ENCODE measurements at regions not wholly inside any gene's neighbourhood (a gene's known extent, or its start where the extent isn't known, plus 50 kb on each side); places are given as distances from the start of the nearest gene placed in this dataset.
A peak's percentile ranks its signal among the peaks of the same experiment; 100 is the strongest.

DNA sequence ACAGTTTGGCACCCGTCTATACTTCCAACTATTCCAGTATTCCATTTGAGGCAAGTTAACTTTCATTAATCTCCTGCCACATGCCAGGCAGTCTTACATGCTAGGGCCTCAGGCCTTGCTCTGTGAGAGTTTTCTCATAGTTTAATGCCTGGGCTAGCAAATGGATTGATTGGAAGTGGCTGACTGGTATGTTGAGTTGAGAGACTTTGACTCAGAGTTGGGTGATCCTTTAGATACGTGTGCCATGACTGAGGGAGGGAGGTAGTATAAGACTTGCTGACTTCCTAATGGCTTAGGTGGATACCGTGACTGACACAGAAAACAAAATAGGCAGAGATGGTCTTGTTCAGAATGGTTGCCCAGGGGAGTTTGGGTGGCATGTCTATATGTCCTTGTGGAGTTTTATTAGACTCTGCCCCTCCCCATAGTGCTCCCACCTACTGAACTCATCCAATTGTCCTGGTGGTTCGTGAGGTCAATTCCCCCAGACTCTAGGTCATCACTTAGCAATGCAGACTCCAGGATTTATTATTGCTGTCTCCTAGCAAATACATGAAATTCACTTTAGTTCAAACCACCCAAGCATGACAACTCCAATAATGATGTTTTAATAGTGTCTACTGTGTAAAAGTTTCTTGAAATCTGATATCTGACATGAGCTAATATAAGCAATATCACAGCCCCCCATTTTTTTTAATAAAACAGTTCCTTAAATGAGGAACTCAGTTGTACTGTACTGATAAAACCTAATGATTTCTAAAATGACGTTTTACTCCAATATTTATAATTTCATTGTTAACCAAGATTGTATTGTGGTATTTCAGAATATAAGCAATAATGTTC, 413.9 kb upstream of the MDFIC2 start:
- TF ChIP-seq, protein P1, sequence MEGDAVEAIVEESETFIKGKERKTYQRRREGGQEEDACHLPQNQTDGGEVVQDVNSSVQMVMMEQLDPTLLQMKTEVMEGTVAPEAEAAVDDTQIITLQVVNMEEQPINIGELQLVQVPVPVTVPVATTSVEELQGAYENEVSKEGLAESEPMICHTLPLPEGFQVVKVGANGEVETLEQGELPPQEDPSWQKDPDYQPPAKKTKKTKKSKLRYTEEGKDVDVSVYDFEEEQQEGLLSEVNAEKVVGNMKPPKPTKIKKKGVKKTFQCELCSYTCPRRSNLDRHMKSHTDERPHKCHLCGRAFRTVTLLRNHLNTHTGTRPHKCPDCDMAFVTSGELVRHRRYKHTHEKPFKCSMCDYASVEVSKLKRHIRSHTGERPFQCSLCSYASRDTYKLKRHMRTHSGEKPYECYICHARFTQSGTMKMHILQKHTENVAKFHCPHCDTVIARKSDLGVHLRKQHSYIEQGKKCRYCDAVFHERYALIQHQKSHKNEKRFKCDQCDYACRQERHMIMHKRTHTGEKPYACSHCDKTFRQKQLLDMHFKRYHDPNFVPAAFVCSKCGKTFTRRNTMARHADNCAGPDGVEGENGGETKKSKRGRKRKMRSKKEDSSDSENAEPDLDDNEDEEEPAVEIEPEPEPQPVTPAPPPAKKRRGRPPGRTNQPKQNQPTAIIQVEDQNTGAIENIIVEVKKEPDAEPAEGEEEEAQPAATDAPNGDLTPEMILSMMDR (IDR thresholded peaks at IDR 0.05; ENCODE audit: low read length, missing control alignments) = no peak
- H3K4me3 ChIP-seq (replicated peaks; ENCODE audit: low read depth, low read length) = no peak overlapping the region
- DNase-seq (ENCODE audit: low read depth) = no peak

- no peak for DNase-seq (ENCODE audit: low read depth)
- TF ChIP-seq, protein P1 (IDR thresholded peaks at IDR 0.05; ENCODE audit: low read length, missing control alignments) = no peak
- H3K4me3 ChIP-seq (replicated peaks; ENCODE audit: low read depth, low read length) = no peak overlapping the region
Measured at GRCh38 chr3:70722018-70722417, 409.6 kb upstream of the MDFIC2 start.

GRCh38 chr3:70716832-70717231, 404.4 kb upstream of the MDFIC2 start:
- TF ChIP-seq, protein P1 (IDR thresholded peaks at IDR 0.05; ENCODE audit: low read length, missing control alignments) = peak; percentile 61
- no peak overlapping the region for H3K4me3 ChIP-seq (replicated peaks; ENCODE audit: low read depth, low read length)
- DNase-seq (ENCODE audit: low read depth) = peak; percentile 73

DNA sequence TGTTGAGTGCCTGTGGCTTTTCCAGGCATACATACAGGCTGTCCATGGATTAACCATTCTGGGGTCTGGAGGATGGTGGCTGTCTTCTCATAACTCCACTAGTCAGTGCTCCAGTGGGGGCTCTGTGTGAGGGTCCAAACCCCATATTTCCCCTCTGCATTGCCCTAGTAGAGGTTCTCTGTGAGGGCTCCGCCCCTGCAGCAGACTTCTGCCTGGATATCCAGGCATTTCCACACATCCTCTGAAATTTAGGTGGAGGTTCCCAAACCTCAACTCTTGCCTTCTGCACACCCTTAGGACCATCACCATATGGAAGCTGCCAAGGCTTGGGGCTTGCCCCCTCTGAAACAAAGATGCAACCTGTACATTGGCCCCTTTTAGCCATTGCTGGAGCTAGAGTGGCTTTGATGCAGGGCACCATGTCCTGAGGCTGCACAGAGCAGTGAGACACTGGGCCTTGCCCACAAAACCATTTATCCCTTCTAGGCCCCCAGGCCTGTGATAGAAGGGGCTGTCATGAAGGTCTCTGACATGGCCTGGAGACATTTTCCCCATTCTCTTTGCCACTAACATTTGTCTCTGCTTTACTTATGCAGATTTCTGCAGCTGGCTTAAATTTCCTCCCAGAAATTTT, 400.1 kb upstream of the MDFIC2 start:
- TF ChIP-seq, protein P1 (IDR thresholded peaks at IDR 0.05; ENCODE audit: low read length, missing control alignments) = no peak
- H3K4me3 ChIP-seq (replicated peaks; ENCODE audit: low read depth, low read length) = no peak overlapping the region
- no peak for DNase-seq (ENCODE audit: low read depth)

- H3K4me3 ChIP-seq (replicated peaks; ENCODE audit: low read depth, low read length) = no peak overlapping the region
- TF ChIP-seq, protein P1 (IDR thresholded peaks at IDR 0.05; ENCODE audit: low read length, missing control alignments) = no peak
- no peak for DNase-seq (ENCODE audit: low read depth)
Measured at GRCh38 chr3:70703305-70704102, 391.1 kb upstream of the MDFIC2 start.

- peak; percentile 6 for DNase-seq (ENCODE audit: low read depth)
- TF ChIP-seq, protein P1 (IDR thresholded peaks at IDR 0.05; ENCODE audit: low read length, missing control alignments) = no peak
Measured at GRCh38 chr3:70702132-70702531, 389.7 kb upstream of the MDFIC2 start.

More at GRCh38 chr3:70702132-70702531, 389.7 kb upstream of the MDFIC2 start:
- H3K4me3 ChIP-seq (replicated peaks; ENCODE audit: low read depth, low read length) = no peak overlapping the region
